ENCODE measurements at regions not wholly inside any gene's neighbourhood (a gene's known extent, or its start where the extent isn't known, plus 50 kb on each side); places are given as distances from the start of the nearest gene placed in this dataset.

DNA sequence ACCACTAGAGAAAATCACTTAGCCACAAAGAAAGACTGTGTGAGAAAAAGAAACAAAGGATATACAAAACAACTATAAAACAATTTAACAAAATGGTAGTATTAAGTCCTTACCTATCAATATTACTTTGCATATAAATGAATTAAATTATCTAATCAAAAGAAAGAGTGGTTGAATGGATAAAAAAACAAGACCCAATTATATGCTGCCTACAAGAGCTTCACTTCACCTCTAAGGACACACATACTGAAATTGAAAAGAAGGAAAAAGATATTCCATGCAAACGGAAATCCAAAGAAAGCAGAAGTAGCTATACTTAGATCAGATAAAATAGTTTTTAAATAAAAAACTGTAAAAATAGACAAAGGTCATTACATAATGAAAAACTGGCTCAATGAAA is 134.9 kb upstream of the CCDC196 start:
- no peak for DNase-seq (ENCODE audit: low read depth, low spot score)

DNA sequence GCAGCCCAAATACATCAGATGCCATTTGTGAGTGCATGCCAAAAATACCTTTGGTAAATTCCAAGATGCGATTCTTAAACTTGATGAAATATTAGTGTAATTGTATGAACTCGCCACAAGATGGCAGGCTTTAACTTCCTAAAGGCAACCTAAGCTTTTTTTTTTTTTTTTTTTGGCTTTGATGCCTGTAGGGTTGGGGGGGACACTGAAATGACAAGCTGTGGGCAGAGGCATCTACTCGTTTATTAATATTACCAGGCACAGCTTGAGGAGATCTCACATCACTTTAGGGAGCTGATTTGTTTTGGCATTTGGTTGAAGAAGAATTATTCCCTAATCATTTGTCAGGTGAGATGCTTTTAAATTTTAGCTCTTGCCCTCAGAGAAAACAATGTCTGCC is 126.7 kb upstream of the CCDC196 start:
- peak; percentile 76 for DNase-seq (ENCODE audit: low read depth, low spot score)

DNA sequence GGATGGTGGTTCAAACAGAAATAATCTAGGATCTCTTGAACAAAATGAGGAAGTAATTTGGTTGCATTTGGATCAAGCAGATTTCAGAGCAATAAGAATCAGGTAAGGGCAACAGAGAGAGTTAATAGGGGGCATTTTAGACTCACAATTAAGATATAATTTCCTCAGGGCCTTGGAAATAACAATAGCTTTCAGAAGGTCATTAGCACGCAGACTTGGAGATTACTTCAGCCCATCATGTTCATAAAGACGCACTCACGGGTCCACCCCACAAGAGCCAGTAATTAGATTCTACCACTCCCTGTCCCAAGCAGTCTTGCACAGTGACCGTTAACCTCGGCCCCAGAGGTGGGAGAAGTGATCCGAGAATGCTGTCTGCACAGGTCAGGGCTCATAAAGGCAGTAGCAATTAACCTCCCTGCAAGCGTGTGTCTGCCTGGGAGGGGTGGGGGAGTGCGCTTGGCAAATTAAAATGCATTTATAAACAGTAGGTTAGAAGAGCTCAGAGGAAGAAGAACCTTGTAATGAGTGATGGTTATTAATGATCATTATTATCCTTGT is 125.7 kb upstream of the CCDC196 start:
- DNase-seq (ENCODE audit: low read depth, low spot score) = no peak

DNA sequence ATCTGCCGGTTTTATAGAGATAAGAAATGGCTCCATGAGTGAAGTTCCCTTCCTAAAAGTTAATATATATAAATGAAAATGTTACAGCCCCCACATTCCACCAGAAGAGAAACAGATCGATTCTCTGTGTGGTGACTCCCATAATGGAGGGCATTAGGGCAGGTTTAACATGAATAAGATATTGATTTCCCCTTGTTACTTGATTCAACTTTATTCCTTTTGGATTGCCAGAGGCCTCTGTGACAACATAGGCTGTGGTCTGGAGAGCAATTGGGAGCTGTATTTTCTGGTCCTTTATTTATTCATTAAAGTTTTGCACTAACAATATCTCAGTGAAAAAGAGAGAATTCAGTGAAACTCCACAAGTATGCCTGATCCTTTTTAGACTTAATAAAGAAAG is 125.2 kb upstream of the CCDC196 start:
- no peak for DNase-seq (ENCODE audit: low read depth, low spot score)

DNA sequence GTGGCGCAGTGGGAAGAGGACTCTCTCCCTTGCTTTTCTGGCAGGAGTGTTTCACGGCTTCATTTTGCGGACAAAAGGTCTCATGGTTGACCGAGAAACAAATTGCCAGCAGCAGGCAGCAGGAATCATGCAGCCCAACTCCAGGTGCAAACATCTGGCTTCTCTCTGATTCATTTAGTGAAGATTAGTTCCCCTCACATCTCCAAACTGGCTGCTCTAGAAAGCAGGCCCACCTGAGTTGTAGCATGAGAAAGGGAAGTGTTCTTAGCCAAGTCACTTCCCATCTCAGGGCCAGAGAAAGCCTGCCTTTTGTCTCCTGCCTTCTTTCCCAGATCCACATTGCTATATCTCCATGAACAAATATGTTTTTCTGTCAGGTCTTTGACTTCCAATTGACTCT is 120.8 kb upstream of the CCDC196 start:
- DNase-seq (ENCODE audit: low read depth, low spot score) = no peak

DNA sequence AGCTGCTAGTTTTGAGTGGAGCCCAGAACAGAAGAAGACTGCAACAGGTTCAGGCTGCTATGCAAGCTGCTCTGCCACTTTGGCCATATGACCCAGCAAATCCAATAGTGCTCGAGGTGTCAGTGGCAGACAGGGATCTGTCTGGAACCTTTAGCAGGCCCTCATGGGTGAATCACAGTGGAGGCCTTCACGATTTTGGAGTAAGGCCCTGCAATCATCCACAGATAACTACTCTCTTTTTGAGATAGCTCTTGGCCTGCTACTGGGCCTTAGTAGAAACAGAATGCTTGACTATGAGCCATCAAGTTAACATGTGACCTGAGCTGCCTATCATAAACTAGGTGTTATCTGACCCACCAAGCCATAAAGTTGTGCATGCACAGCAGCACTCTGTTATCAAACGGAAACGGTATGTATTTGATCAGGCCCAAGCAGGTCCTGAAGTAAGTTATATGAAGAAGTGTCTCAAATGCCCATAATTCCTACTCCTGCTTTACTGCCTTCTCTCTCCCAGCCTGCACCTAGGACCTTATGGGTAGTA is 116.9 kb upstream of the CCDC196 start:
- no peak for DNase-seq (ENCODE audit: low read depth, low spot score)

DNA sequence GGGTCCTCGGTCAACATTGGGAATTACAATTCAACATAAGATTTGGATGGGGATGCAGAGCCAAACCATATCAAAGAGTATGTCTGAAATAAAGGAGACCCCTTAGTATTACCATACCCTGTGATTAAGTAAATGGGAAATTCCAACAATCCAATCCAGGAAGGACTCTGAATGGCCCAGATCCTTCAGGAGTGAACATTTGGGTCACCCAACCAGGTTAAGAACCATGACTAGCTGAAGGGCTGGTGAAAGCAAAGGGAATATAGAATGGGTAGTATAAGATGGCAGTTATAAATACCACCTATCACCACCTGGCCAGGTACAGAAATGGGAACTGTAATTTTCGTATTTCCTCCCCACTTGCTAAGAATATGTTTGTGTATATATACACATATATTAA is 114.4 kb upstream of the CCDC196 start:
- DNase-seq (ENCODE audit: low read depth, low spot score) = no peak

DNA sequence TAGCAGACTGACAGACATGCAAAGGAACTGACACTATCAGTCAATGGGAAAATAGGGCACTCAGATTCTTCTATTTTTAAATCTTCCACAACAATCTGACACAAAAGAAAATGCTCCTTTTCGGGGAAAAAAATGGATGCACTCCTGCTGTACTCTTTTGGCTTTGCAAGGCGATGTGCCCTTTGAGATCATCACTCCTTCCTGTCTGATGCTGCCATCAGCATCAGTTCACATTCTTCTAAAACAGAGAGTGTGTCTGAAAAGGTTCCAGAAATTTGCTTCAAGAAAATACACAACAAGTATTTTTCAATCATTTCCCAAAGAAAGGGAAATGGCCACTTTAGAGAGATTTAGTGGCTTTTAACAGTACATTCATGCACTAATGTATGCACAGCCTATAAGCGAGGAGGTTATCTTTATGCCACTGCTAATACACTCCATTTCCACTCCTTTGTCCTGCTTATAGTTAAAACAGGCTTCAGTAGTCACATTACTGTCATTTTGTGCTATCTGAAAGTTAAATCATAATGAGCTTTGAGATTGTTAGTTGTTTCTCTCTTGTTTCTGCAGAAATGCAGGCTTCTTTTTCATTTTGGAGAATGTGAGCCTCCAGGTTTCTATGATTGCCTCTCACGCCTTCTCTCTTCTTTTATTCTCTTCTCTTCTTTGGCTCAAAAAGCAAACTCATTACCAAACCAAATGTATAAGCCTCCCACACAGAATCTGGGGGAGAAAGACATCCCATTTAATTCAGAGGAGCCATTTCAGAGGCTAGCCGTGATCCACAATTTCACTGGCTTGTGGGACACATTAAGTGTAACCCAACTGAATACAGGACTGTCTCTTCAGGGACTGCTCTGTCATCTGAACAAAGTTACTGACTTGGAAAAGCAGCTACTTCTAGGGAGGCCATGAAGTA is 110.9 kb upstream of the CCDC196 start:
- no peak for DNase-seq (ENCODE audit: low read depth, low spot score)

DNA sequence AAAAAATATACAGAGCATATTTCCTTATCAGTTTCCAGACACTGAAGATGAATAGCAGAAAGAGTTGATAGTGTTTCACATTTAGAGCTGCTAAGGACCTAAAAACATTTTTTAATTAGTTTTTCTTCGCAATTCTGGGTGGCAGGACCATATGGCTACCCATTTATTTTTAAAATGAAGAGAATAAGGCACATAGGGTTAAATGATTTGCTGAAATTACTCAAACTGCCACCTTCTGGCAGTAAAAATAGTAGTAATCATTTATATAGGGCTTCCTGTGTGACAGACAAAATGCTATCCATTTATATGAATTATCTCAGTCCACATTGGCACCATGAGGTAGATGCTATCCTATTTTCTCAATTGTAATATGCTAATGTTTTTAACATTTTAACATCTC is 108.6 kb upstream of the CCDC196 start:
- no peak for DNase-seq (ENCODE audit: low read depth, low spot score)

DNA sequence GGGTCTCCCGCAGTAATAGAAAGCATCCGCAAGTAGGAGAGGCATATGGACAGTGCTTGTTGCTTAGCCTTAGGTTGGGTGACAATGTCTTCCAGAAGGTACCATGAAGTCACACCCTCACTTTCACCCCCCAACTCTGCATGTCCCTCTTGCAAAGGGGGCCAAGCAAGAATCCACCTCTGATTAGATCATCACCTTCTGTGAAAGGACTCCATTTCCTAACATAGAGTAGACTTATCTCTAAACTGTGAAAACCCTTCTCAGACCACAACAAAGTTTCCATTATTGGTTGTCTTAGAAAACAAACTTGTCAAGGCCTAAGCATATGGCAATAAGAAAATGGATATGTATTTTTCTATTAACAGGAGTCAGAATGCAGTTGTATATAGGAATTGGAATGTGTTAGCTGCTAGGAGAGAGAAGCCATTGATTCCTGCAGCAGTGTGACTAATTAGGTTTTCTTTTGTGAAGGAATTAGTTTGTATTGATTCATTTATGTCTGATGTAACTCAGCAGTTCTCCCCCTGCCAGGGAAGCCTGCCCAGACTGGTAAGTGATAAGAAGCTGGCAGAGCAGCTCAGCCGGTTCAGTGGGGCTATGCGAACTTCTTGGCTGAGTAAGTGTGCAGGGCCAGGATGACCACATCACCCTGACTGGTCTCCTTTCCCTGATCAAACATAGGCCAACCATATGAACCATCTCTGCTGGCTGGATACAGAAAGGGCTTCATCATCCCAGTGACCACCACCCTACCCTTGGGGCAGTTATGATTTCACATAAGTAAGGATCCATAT is 107.3 kb upstream of the CCDC196 start:
- DNase-seq (ENCODE audit: low read depth, low spot score) = peak; percentile 58

DNA sequence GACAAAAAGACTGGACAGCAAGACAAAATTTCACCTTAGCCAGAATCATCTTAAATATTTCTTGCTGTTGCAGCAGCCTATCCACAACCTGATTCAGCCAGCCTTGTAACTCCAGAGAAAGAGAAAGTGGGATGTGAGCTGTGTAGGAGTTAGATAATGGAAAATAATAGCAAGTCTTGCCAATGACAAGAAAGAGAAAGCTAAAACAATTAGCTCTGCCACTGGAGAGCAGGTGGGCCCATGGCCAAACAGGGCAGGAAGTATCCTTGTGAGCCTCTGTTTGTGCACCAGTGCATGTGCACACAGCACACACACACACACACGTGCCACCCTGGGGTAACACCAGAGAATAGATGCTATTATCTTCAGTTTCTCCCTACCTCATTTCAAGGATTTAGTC is 106.0 kb upstream of the CCDC196 start:
- DNase-seq (ENCODE audit: low read depth, low spot score) = peak; percentile 8

DNA sequence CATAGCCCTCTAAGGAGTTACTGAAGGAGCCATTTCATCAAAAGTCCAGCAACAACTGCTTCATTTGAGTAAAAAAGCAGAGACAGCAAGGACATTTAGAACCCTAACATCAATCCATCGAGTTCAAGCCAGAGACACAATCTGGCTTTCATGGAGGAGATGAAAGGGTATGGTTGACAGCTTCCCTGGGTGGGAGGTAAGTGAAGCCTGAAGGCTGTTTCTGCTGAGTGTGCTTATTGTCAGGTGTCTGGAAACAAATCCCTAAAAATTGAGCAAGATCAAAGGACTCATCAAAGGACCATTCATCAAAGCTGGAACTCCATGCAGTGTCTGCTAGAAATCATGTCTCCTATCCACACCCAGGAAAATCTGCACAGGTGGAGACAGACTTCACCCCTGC is 104.4 kb upstream of the CCDC196 start:
- no peak for DNase-seq (ENCODE audit: low read depth, low spot score)

DNA sequence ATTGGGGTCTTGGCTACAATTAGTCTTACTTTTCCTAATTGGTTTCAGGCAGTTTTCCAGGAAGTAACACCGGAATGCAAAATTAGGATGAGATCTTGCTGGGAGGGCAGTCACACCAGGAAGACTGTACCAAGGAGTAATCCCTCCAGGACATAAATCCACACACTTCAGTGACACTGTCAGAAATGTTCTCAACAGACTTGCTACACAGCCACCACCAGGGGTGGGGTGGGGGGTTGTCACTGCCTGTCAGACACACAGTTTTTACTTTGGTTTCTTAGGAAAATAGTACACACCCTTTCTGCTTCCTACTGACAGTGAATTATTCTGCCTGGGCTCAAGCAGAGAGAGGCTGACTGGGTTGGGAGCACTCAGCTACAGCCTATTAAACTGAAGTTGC is 102.9 kb upstream of the CCDC196 start:
- DNase-seq (ENCODE audit: low read depth, low spot score) = no peak

DNA sequence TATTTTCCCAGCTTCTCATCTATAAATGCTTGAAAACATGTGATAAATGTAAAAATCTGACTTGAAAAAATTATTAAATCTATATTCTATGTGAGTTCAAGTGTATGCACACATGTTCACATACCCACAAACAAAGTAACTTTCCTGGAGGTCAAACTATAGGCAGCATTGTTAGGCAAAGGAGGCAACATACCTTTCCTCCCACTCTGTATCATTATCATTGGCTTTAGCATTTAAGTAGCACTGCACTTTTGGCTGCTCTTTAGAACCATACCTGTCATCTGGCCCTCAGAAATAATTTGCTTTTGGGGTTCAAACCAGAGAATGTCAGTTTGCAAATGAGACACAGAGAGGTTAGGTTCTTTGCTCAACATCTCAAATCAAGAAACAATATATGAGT is 102.4 kb upstream of the CCDC196 start:
- no peak for DNase-seq (ENCODE audit: low read depth, low spot score)

DNA sequence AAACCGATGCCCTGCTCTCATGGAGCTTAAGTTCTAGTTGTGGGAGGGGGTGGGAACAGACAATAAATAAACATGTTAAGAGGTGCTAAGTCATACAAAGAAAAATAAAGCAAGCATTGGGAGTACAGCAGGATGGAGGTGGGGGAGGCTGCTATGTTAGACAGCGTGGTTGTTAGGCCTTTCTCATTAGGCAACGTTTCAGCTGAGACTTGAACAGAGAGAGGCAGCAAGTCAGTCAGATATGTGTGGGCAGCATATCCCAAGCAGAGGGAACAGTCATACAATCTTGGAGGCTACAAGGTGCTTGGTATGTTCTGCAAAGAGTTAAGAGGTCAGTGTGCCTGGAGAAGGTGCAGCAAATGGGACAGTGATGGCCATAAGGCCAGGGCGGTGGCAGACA is 97.7 kb upstream of the CCDC196 start:
- no peak for DNase-seq (ENCODE audit: low read depth, low spot score)

DNA sequence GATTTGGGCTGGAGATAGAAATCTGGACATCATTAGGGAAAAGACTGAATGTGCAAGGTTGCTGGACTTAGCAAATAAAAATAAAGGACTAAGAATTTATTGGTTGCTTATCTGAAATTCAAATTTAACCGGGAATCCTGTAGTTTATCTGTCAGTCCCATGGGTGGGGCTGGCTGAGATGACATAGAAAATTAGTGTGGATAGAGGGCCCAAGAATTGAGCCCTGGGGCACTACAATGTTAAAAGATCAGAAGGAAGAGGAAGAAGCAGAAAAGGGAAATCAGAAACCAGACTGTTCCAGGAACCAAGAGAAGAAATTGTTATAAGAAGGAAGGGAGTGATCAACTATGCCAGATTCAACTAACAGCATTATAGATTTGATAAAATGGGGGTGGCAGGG is 96.7 kb upstream of the CCDC196 start:
- DNase-seq (ENCODE audit: low read depth, low spot score) = no peak

DNA sequence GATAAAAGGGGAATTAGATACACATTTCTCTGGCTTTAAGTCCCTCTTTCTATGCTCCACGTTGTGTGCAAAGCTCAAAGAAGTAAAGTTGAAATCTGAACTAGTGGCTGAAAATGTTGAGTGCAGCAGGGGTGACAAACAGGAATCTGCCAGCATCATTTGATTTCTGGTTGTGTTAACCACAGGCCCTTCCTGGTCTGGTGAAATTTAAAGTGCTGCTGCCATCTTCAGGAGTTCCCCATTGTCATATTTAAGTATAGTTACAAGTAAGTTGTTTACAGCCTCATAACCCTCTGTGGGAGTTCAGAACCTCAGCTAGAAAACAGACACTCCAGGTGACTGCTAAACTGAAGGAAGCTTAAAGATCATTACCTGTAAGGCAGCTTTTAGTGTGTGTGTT is 90.9 kb upstream of the CCDC196 start:
- no peak for DNase-seq (ENCODE audit: low read depth, low spot score)

DNA sequence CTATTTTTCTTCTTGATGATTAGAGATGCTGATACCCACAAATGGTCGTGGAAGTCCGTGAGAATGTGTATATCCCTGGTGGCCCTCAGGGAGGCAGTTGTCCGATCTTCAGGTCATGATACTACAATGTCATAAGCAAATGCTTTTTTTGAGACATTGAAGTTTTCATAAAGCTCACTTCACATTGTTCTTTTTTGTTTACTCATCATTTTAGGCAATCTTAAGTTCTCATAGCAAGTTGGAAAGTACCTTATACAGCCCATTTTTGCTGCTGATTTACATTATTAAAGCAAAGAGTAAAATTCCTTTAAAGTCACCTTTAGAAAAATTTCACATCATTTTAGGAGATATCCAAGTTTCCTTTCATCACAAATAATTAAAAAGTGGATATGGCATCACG is 90.0 kb upstream of the CCDC196 start:
- DNase-seq (ENCODE audit: low read depth, low spot score) = no peak

DNA sequence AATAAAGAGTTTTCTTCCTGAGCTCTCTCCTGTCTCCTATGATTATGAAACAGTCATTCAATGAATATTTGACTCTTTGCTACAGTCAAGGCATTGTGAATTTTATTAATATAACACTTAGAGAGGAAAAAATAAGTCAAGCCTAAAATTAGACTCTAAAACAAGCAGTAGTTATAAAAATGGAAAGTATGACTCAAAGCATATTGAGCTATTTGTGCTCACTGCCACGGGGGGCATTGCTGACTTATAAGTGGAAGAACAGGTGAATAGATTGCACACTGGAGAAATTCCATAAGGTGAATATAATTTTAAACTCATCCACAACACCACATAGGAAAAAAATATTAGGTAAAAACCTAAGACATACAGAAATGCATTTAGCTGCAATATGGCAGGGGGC is 87.7 kb upstream of the CCDC196 start:
- no peak for DNase-seq (ENCODE audit: low read depth, low spot score)

DNA sequence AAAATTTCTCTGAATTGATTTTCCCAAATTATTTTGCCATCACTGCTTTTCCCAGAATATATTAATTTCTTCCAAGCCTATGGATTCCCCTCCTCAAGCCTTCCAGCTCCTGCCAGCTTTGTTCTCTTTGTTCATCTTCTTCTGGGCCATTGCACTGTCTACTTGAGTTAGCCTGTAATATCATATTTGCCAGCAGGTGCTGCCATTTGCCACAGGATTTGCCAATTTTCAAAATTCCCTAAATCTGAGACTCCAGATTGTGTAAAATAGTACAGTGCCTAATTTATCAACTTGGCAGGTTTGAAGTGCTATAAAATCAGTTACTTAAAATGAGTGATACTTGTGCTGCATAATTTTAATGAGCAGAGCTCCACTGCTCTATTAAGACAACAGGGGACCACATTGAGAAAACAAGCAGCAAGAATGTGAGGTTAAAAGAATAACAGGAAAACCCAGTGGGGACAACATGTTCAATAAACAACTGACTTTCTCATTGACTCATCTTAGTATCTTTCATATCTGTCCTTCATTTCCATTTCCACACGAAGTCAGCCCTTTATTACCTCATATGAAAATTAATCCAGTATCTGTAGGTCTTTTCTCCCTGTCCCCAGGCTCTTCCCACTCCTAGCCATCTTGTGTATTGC is 84.6 kb upstream of the CCDC196 start:
- DNase-seq (ENCODE audit: low read depth, low spot score) = peak; percentile 16

DNA sequence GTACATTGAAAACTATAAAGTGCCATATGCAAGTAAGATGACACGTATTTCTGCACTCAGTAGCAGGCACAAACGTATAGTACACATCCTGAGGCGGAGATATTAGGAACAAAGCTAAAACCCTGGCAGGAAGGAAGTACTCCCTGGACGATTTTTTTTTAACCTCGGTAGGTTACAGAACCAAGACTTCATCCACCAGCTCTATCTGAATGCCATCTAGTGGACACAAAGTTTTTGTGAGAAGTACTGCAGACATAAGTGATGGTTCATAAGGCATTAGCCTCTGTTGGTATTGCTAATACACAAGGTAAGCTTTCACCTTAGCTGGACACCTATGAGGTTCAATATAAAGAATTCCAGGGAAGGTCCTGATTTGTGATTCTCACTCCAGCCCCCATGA is 83.0 kb upstream of the CCDC196 start:
- peak; percentile 38 for DNase-seq (ENCODE audit: low read depth, low spot score)

DNA sequence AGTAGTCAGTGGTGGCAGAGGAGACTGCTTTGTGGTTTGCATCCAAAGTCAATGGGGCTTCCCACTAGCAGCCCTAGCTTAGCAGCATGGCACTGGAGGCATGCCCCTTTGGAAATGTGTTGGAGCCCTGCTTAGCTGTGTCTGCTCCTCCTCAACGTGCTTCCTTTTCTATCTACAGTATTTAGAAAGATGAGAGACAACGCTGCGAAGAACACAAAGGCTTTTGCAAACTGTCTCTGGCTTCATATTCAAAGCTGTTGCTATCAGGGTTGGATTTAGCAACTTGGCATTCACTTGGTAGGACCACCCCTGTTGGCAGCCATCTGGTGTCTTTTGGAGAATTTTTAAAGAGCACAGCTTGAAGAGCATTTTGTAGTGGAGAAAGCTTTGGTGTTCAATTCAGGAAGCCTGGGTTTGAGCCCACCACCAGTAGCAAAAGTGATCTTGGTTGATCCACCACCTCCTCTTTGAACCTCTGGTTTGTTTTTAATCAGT is 82.1 kb upstream of the CCDC196 start:
- no peak for DNase-seq (ENCODE audit: low read depth, low spot score)

Measured in astrocyte of the hippocampus (primary cell).